ENCODE measurements at regions not wholly inside any gene's neighbourhood (a gene's known extent, or its start where the extent isn't known, plus 50 kb on each side); places are given as distances from the start of the nearest gene placed in this dataset.

DNA sequence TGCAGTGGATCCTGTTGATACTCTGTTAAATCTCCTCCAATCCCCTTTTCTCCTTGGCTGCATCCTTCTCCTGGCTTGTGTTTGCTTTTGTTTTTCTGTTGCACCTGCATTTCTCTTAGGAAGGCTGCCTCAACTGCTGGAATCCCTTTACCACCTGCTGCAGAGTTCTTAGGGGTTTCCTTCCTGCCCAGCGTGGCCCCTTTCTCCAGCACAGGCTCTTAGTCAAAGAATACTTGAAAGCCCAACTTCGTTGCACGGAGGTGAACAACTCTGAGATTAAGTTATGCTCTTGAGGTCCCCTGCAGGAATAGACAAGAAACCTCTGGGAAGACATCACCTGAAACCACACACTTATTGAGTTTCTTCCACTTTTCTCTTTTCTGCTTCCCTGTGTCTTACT is 121.6 kb upstream of the GRM7 start:
- no peak for DNase-seq (ENCODE audit: low spot score in 2 of 2)
- Histone ChIP-seq H3K36me3 (no peaks in the 10 kb centered on the region), H3K9me3 (no peaks in the 10 kb centered on the region), H3K27ac (no peak overlapping the region), H3K27me3 (no peaks in the 10 kb centered on the region), H3K4me3 (no peak overlapping the region), H3K4me1 (no peaks in the 10 kb centered on the region)
- intact Hi-C loops (cut with DNase I; ENCODE audit: low total_unique reads): no loop called here
- no peak for TF ChIP-seq POLR2A (IDR thresholded peaks at IDR 0.05)
- TF ChIP-seq POLR2AphosphoS5 (IDR thresholded peaks at IDR 0.05): no peak
- no peak for TF ChIP-seq CTCF (IDR thresholded peaks at IDR 0.05)

DNA sequence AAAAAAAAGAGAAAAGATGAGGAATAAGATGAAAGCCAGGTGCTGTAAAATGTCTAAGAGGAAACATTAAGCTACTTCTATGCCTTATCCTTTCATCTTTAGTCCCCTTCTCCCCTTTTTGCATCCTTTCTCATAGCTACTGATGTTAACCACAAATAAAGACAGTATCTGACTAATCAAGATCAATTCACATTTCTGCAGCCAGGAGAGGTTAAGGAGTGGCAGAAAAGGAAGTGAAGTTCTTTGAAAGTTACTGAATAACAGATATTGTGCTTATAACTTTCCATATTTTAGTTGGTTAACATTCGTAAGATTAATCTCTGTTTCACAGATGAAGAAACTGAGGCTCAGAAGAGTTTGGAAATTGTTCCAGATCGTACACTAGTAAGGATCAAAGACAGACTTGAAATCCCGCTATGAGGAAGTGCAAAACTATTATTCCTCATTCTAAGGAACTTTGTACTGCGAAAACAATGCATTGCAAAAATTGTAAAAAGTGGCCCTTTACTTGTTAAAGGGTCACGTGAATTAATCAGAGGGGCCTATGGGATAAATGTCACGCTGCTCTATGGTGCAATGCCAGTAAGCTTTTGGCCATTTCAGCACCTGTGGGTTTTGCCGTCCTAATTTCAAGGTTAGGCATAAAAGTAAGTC is 117.7 kb upstream of the GRM7 start:
- H3K36me3 ChIP-seq: no peaks in the 10 kb centered on the region
- H3K4me3 ChIP-seq: no peak overlapping the region
- no peak overlapping the region for H3K27ac ChIP-seq
- H3K27me3 ChIP-seq: no peaks in the 10 kb centered on the region
- intact Hi-C loops (cut with DNase I; ENCODE audit: low total_unique reads): no loop called here
- no peaks in the 10 kb centered on the region for H3K4me1 ChIP-seq
- TF ChIP-seq POLR2AphosphoS5 (IDR thresholded peaks at IDR 0.05): no peak
- TF ChIP-seq POLR2A (IDR thresholded peaks at IDR 0.05): no peak
- TF ChIP-seq CTCF (IDR thresholded peaks at IDR 0.05): no peak
- DNase-seq (ENCODE audit: low spot score in 2 of 2): no peak
- H3K9me3 ChIP-seq: no peaks in the 10 kb centered on the region

DNA sequence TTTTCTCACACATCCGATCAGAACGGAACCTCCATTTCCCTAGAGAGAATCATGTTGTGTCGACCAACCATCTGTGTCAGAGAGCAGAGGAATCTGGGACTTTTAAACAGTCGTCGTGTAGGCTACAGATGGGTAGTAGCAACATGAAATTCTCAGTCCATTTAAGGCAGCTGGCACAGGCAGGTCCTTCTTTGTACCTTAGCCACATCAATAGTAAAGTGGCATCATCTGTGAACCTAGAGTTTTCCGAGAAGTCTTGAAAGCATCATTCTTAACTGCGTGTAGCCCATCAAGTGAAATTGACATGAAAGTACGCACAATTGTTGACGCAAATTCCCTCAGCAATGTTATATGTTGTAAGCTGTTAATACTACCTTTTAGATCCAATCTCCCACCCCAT is 114.5 kb upstream of the GRM7 start:
- no peaks in the 10 kb centered on the region for H3K27me3 ChIP-seq
- no peak for DNase-seq (ENCODE audit: low spot score in 2 of 2)
- intact Hi-C loops (cut with DNase I; ENCODE audit: low total_unique reads): loop anchor here (2.0 kb wide), 1 partner anchor 50 kb away; no protein-coding TSS in a partner anchor
- H3K4me1 ChIP-seq: no peaks in the 10 kb centered on the region
- TF ChIP-seq CTCF (IDR thresholded peaks at IDR 0.05): no peak
- TF ChIP-seq POLR2AphosphoS5 (IDR thresholded peaks at IDR 0.05): no peak
- TF ChIP-seq POLR2A (IDR thresholded peaks at IDR 0.05): no peak
- H3K4me3 ChIP-seq: no peak overlapping the region
- H3K36me3 ChIP-seq: no peaks in the 10 kb centered on the region
- H3K9me3 ChIP-seq: no peaks in the 10 kb centered on the region
- H3K27ac ChIP-seq: no peak overlapping the region

DNA sequence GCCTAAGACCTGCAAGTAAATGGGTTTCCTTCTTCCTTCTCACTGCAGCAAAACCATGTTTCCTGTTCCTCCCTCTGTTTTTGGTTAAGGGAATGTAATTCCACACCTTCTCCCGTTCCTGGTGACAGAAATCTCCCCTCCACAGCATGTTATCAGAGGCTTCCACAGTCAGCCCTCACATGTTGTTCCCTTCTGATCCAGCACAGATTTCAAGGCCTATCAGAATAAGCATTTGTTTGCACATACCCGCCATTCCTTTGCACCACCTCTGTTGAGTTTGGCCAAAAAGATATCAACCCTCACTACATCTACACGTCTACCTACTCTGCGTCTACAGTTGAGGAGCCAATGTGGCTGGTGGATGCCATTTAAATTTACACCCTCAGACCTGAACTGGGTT is 113.9 kb upstream of the GRM7 start:
- H3K4me1 ChIP-seq: no peaks in the 10 kb centered on the region
- no peaks in the 10 kb centered on the region for H3K27me3 ChIP-seq
- no peaks in the 10 kb centered on the region for H3K9me3 ChIP-seq
- no peak overlapping the region for H3K4me3 ChIP-seq
- TF ChIP-seq POLR2AphosphoS5 (IDR thresholded peaks at IDR 0.05) (no peak), POLR2A (IDR thresholded peaks at IDR 0.05) (no peak), CTCF (IDR thresholded peaks at IDR 0.05) (no peak)
- DNase-seq (ENCODE audit: low spot score in 2 of 2): no peak
- no peaks in the 10 kb centered on the region for H3K36me3 ChIP-seq
- H3K27ac ChIP-seq: no peak overlapping the region
- intact Hi-C loops (cut with DNase I; ENCODE audit: low total_unique reads): loop anchor here (2.0 kb wide), 1 partner anchor 50 kb away; no protein-coding TSS in a partner anchor

DNA sequence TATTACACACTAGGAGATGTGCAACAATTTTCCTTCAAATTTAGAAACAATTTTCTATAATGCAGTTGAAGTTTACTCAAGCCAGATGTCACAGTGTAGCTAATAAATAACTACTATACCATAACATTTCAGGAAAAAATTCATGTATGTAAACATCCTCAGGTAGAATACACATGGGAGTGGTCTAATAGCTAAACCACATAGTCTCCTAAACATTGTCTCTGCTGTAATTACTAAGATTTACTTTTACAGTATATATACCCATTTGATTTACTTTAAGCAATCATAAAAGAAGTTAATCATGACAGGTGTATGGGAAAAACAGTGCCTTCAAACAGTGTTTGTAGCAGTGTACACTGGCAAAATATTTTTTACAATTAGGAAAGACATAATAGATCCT is 110.1 kb upstream of the GRM7 start:
- TF ChIP-seq POLR2A (IDR thresholded peaks at IDR 0.05) (no peak), CTCF (IDR thresholded peaks at IDR 0.05) (no peak), POLR2AphosphoS5 (IDR thresholded peaks at IDR 0.05) (no peak)
- peaks cover 0 to 4% of the 10 kb centered on the region in 2 donors for H3K27me3 ChIP-seq
- H3K4me1 ChIP-seq: no peaks in the 10 kb centered on the region
- no peak overlapping the region for H3K27ac ChIP-seq
- H3K4me3 ChIP-seq: no peak overlapping the region
- DNase-seq (ENCODE audit: low spot score in 2 of 2): no peak
- H3K9me3 ChIP-seq: peaks cover 0 to 11% of the 10 kb centered on the region in 2 donors
- intact Hi-C loops (cut with DNase I; ENCODE audit: low total_unique reads): no loop called here
- no peaks in the 10 kb centered on the region for H3K36me3 ChIP-seq
